HG03097 (cell line): ENCODE measurements at regions not wholly inside any gene's neighbourhood (a gene's known extent, or its start where the extent isn't known, plus 50 kb on each side); places are given as distances from the start of the nearest gene placed in this dataset.
A peak's percentile ranks its signal among the peaks of the same experiment; 100 is the strongest.
"Not testable (repeated sequence)": the region's sequence is repeated elsewhere in the genome, so short reads cannot be mapped to it uniquely, and the experiment has no call there.

Experiments used
- ATAC-seq: cut with Tn5 transposase; IDR thresholded peaks from one replicate; pipeline ENCODE4 v1.9.1; 2021; ENCODE audit not compliant: unreplicated experiment, low FRiP score

- not testable (repeated sequence) for ATAC-seq
Measured at GRCh38 chr16:33583702-33584101, 124.3 kb downstream of the TP53TG3F start.

GRCh38 chr16:33588589-33588988 is 129.2 kb downstream of the TP53TG3F start:
- not testable (repeated sequence) for ATAC-seq

GRCh38 chr16:33593344-33593743 is 133.9 kb downstream of the TP53TG3F start:
- ATAC-seq, result not testable (repeated sequence)

- ATAC-seq, result not testable (repeated sequence)
Measured at GRCh38 chr16:33595074-33595473, 135.7 kb downstream of the TP53TG3F start.

GRCh38 chr16:33601029-33601428 is 141.6 kb downstream of the TP53TG3F start:
- peak; percentile 60 for ATAC-seq

- ATAC-seq, result not testable (repeated sequence)
Measured at GRCh38 chr16:33623535-33624077, 164.2 kb downstream of the TP53TG3F start.

- not testable (repeated sequence) for ATAC-seq
Measured at GRCh38 chr16:33628895-33629294, 169.5 kb downstream of the TP53TG3F start.

- ATAC-seq, result not testable (repeated sequence)
Measured at GRCh38 chr16:33631713-33632112, 172.3 kb downstream of the TP53TG3F start.

- ATAC-seq, result not testable (repeated sequence)
Measured at GRCh38 chr16:33634057-33634456, 174.6 kb downstream of the TP53TG3F start.

GRCh38 chr16:33636760-33637159 is 177.3 kb downstream of the TP53TG3F start:
- ATAC-seq, result not testable (repeated sequence)

GRCh38 chr16:33643270-33643669 is 183.9 kb downstream of the TP53TG3F start:
- peak; percentile 80 for ATAC-seq

- peak; percentile 49 for ATAC-seq
Measured at GRCh38 chr16:33643698-33644381, 184.4 kb downstream of the TP53TG3F start.

GRCh38 chr16:33646386-33646785 is 187.0 kb downstream of the TP53TG3F start:
- not testable (repeated sequence) for ATAC-seq

- not testable (repeated sequence) for ATAC-seq
Measured at GRCh38 chr16:33655756-33656155, 196.3 kb downstream of the TP53TG3F start.

GRCh38 chr16:33656394-33656793 is 197.0 kb downstream of the TP53TG3F start:
- ATAC-seq, result peak; percentile 67

- ATAC-seq, result peak; percentile 36
Measured at GRCh38 chr16:33657717-33658116, 198.3 kb downstream of the TP53TG3F start.

GRCh38 chr16:33680791-33681190 is 221.4 kb downstream of the TP53TG3F start:
- ATAC-seq, result not testable (repeated sequence)

- ATAC-seq, result not testable (repeated sequence)
Measured at GRCh38 chr16:33700320-33700719, 240.9 kb downstream of the TP53TG3F start.

GRCh38 chr16:33706845-33707590 is 247.6 kb downstream of the TP53TG3F start:
- not testable (repeated sequence) for ATAC-seq

GRCh38 chr16:33707591-33707934 is 248.2 kb downstream of the TP53TG3F start:
- ATAC-seq, result not testable (repeated sequence)

GRCh38 chr16:33709856-33710695 is 250.7 kb downstream of the TP53TG3F start:
- not testable (repeated sequence) for ATAC-seq
